Central memory CD4-positive, alpha-beta T cell (primary cell): ENCODE measurements at regions not wholly inside any gene's neighbourhood (a gene's known extent, or its start where the extent isn't known, plus 50 kb on each side); places are given as distances from the start of the nearest gene placed in this dataset.

Source experiments
- DNase-seq: peaks from one replicate; pipeline ENCODE4 v3.0.0; 2022

- DNase-seq = no peak
Observed at GRCh38 chr13:80462037-80462436, 121.1 kb upstream of the SPRY2 start.

GRCh38 chr13:80458543-80458942, 117.6 kb upstream of the SPRY2 start:
- no peak for DNase-seq

- DNase-seq = no peak
Observed at GRCh38 chr13:80454245-80454644, 113.3 kb upstream of the SPRY2 start.

- no peak for DNase-seq
Observed at GRCh38 chr13:80452279-80452678, 111.4 kb upstream of the SPRY2 start.

- no peak for DNase-seq
Observed at GRCh38 chr13:80451641-80452040, 110.7 kb upstream of the SPRY2 start.

- no peak for DNase-seq
Observed at GRCh38 chr13:80450386-80450785, 109.5 kb upstream of the SPRY2 start.

GRCh38 chr13:80448725-80449124, 107.8 kb upstream of the SPRY2 start:
- DNase-seq = no peak

- no peak for DNase-seq
Observed at GRCh38 chr13:80447747-80448146, 106.8 kb upstream of the SPRY2 start.

GRCh38 chr13:80444240-80445015, 103.5 kb upstream of the SPRY2 start:
- DNase-seq = no peak

- DNase-seq = no peak
Observed at GRCh38 chr13:80442609-80443008, 101.7 kb upstream of the SPRY2 start.

- no peak for DNase-seq
Observed at GRCh38 chr13:80441968-80442367, 101.0 kb upstream of the SPRY2 start.

- no peak for DNase-seq
Observed at GRCh38 chr13:80438521-80438920, 97.6 kb upstream of the SPRY2 start.

GRCh38 chr13:80437231-80437630, 96.3 kb upstream of the SPRY2 start:
- no peak for DNase-seq

GRCh38 chr13:80436571-80437169, 95.7 kb upstream of the SPRY2 start:
- DNase-seq = no peak

- DNase-seq = no peak
Observed at GRCh38 chr13:80430561-80430960, 89.6 kb upstream of the SPRY2 start.

GRCh38 chr13:80428349-80429096, 87.6 kb upstream of the SPRY2 start:
- no peak for DNase-seq

- no peak for DNase-seq
Observed at GRCh38 chr13:80419416-80419815, 78.5 kb upstream of the SPRY2 start.

- no peak for DNase-seq
Observed at GRCh38 chr13:80413611-80414010, 72.7 kb upstream of the SPRY2 start.

- no peak for DNase-seq
Observed at GRCh38 chr13:80408270-80408669, 67.3 kb upstream of the SPRY2 start.

GRCh38 chr13:80400865-80401426, 60.0 kb upstream of the SPRY2 start:
- no peak for DNase-seq

- no peak for DNase-seq
Observed at GRCh38 chr13:80400164-80400864, 59.4 kb upstream of the SPRY2 start.

- peak; percentile 5 for DNase-seq
Observed at GRCh38 chr13:80399340-80400163, 58.6 kb upstream of the SPRY2 start.
